ENCODE measurements at regions not wholly inside any gene's neighbourhood (a gene's known extent, or its start where the extent isn't known, plus 50 kb on each side); places are given as distances from the start of the nearest gene placed in this dataset.

GRCh38 chr15:37516621-37517020 is 416.3 kb upstream of the MEIS2 start:
- TF ChIP-seq CTCF (IDR thresholded peaks at IDR 0.05) = no peak
- no peak for TF ChIP-seq SIN3A (IDR thresholded peaks at IDR 0.05; ENCODE audit: borderline replicate concordance, insufficient read depth, low read depth, low read length)
- no peak for TF ChIP-seq POLR2AphosphoS5 (IDR thresholded peaks at IDR 0.05; ENCODE audit: low read depth, low read length)
- no peak for TF ChIP-seq REST (IDR thresholded peaks at IDR 0.05; ENCODE audit: insufficient read depth in 1 of 2, low read depth in 2 of 2, low read length in 1 of 2)

Data from Panc1 (cell line).